PC-9 (cell line): ENCODE measurements at regions not wholly inside any gene's neighbourhood (a gene's known extent, or its start where the extent isn't known, plus 50 kb on each side); places are given as distances from the start of the nearest gene placed in this dataset.

Experiments
- BruUV-seq: library from RNA; stranded (reverse); fragments of 400-500 nt; replicated peaks from 2 replicates; lab custom pipeline; 2021; lab: Mats Ljungman, UMichigan
- CTCF ChIA-PET: fragments of 300-600 bp; sonication (Branson Sonifier 250); formaldehyde crosslinking; loops from one replicate; lab custom pipeline; 2022; ENCODE audit warnings: antibody characterized with exemption; lab: Charles Lee
- POLR2A ChIA-PET: fragments of 300-600 bp; sonication (Branson Sonifier 250); formaldehyde crosslinking; loops from one replicate; lab custom pipeline; 2022; ENCODE audit warnings: antibody characterized with exemption; ENCODE audit not compliant: unreplicated experiment; lab: Charles Lee
- DNase-seq, 2 experiments: peaks; one replicate each; pipeline versions ENCODE4 v3.0.0 to v3.0.0-alpha.2; 2015 to 2022; ENCODE audit warnings: mixed read lengths in 1 of 2
- H2AFZ ChIP-seq: fragments of 200-600 bp; sonication (generic); 2 replicates; pipeline ENCODE4 v1.8.1; 2017; ENCODE audit warnings: antibody characterized with exemption
- H3F3A ChIP-seq: fragments of 200-600 bp; sonication (generic); 2 replicates; pipeline ENCODE4 v1.8.1; 2017; ENCODE audit warnings: antibody characterized with exemption, mild to moderate bottlenecking, low read depth; ENCODE audit not compliant: insufficient read depth
- H3K27ac ChIP-seq: fragments of 200-600 bp; sonication (generic); 2 replicates; pipeline ENCODE4 v1.6.1; 2016; ENCODE audit warnings: mixed run types
- H3K27me3 ChIP-seq: fragments of 200-600 bp; sonication (generic); 2 replicates; pipeline ENCODE4 v1.6.1; 2016; ENCODE audit warnings: low read depth, mixed run types; ENCODE audit not compliant: insufficient read depth
- H3K36me3 ChIP-seq: fragments of 200-600 bp; sonication (generic); 2 replicates; pipeline ENCODE4 v1.6.1; 2016; ENCODE audit warnings: low read depth, mixed run types
- H3K4me1 ChIP-seq: fragments of 200-600 bp; sonication (generic); replicated peaks from 2 replicates; pipeline ENCODE4 v1.6.1; 2016; ENCODE audit warnings: mixed run types; ENCODE audit not compliant: insufficient read depth
- H3K4me2 ChIP-seq: fragments of 200-600 bp; sonication (generic); 2 replicates; pipeline ENCODE4 v1.6.1; 2017; ENCODE audit warnings: mixed run types
- H3K4me3 ChIP-seq: fragments of 200-600 bp; sonication (generic); 2 replicates; pipeline ENCODE4 v1.6.1; 2016; ENCODE audit warnings: mixed run types
- H3K79me2 ChIP-seq: fragments of 200-600 bp; sonication (generic); 2 replicates; pipeline ENCODE4 v1.6.1; 2017; ENCODE audit warnings: low read depth, mixed run types
- H3K9me2 ChIP-seq: fragments of 200-600 bp; sonication (generic); 2 replicates; pipeline ENCODE4 v1.8.1; 2017; ENCODE audit warnings: mild to moderate bottlenecking; ENCODE audit not compliant: insufficient read depth
- H3K9me3 ChIP-seq: fragments of 200-600 bp; sonication (generic); 2 replicates; pipeline ENCODE4 v1.8.1; 2016; ENCODE audit warnings: low read depth; ENCODE audit not compliant: insufficient read depth
- H4K20me1 ChIP-seq: fragments of 200-600 bp; sonication (generic); 2 replicates; pipeline ENCODE4 v1.8.1; 2017; ENCODE audit not compliant: insufficient read depth
- EZH2 ChIP-seq: fragments of 200-600 bp; sonication (generic); IDR thresholded peaks from 2 replicates; pipeline ENCODE4 v1.8.0; 2017; ENCODE audit warnings: antibody characterized with exemption, low read depth
- intact Hi-C: fragments of 100-400 bp; cut with micrococcal nuclease; formaldehyde crosslinking; loops from one replicate; pipeline ENCODE4 v1.10.0; 2022; ENCODE audit not compliant: unreplicated experiment
- TF ChIP-seq, protein P1 (sequence below): fragments of 200-600 bp; sonication (generic); conservative IDR thresholded peaks from 2 replicates; pipeline ENCODE4 v1.6.1; 2017; ENCODE audit warnings: mixed run types, antibody characterized with exemption, mild to moderate bottlenecking, moderate library complexity

DNA sequence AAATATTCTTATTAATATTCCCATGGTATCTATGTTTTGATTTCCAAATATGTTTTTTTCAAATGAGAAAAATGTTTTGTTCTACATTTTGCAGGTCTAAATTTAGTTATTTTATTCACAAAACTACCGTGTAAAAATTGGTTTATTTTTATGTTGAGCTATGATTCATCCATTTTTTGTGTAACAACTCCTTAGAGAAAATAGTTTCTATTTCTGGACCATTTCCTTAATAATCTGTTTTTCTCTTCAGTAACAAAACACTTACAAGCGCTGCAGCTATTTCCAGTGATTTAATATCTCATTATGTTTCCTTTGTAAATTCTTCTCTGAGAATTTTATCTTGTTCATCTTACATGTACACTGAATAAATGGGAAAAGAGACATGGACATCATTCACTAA is 550.7 kb upstream of the SLITRK5 start:
- H3K27me3 ChIP-seq: no peaks in the 10 kb centered on the region
- DNase-seq: no peak
- ChIA-PET CTCF (no interaction called here), POLR2A (no interaction called here)
- intact Hi-C loops: no loop called here
- H3K4me3 ChIP-seq: no peak overlapping the region
- no TSS peak for BruUV-seq
- H3K27ac ChIP-seq: no peak overlapping the region
- H2AFZ ChIP-seq: no peak overlapping the region
- no peak overlapping the region for H3K4me2 ChIP-seq
- H3K9me3 ChIP-seq: no peaks in the 10 kb centered on the region
- peaks cover 19% of the 10 kb centered on the region; the same call in 1 of the 2 replicates for H3K4me1 ChIP-seq
- TF ChIP-seq EZH2: no peak
- TF ChIP-seq, protein P1, sequence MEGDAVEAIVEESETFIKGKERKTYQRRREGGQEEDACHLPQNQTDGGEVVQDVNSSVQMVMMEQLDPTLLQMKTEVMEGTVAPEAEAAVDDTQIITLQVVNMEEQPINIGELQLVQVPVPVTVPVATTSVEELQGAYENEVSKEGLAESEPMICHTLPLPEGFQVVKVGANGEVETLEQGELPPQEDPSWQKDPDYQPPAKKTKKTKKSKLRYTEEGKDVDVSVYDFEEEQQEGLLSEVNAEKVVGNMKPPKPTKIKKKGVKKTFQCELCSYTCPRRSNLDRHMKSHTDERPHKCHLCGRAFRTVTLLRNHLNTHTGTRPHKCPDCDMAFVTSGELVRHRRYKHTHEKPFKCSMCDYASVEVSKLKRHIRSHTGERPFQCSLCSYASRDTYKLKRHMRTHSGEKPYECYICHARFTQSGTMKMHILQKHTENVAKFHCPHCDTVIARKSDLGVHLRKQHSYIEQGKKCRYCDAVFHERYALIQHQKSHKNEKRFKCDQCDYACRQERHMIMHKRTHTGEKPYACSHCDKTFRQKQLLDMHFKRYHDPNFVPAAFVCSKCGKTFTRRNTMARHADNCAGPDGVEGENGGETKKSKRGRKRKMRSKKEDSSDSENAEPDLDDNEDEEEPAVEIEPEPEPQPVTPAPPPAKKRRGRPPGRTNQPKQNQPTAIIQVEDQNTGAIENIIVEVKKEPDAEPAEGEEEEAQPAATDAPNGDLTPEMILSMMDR: no peak
- H3F3A ChIP-seq: peaks cover 7% of the 10 kb centered on the region
- H4K20me1 ChIP-seq: no peaks in the 10 kb centered on the region
- H3K9me2 ChIP-seq: no peaks in the 10 kb centered on the region
- H3K79me2 ChIP-seq: no peaks in the 10 kb centered on the region
- no peaks in the 10 kb centered on the region for H3K36me3 ChIP-seq

DNA sequence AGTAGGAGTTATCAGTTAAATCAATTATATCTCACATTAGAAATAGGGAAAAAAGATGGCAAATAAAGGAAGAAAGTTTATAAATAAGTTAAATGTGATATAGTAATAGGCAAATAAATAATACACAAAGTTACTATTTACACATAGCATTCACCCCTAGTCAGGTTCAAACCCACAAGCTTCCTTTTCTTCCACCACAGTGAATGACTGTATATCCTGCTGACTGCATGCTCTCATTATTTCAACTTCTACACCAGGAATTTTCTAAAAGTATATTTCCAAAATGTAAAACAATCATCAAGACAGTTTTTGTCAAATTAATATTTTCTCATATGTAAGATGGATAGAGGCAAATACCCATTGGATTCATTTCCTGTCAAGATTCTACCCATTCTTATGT is 548.6 kb upstream of the SLITRK5 start:
- Histone ChIP-seq H3K27me3 (no peaks in the 10 kb centered on the region), H3K4me1 (peaks cover 19% of the 10 kb centered on the region; the same call in 1 of the 2 replicates), H3K36me3 (no peaks in the 10 kb centered on the region), H3K4me2 (no peak overlapping the region), H3K27ac (no peak overlapping the region), H3F3A (peaks cover 7% of the 10 kb centered on the region), H3K79me2 (no peaks in the 10 kb centered on the region), H3K9me3 (no peaks in the 10 kb centered on the region), H4K20me1 (no peaks in the 10 kb centered on the region), H3K9me2 (no peaks in the 10 kb centered on the region), H2AFZ (no peak overlapping the region), H3K4me3 (no peak overlapping the region; the same call in 1 of the 2 replicates)
- TF ChIP-seq, protein P1: no peak
- no peak for TF ChIP-seq EZH2
- intact Hi-C loops: no loop called here
- ChIA-PET CTCF (no interaction called here), POLR2A (no interaction called here)
- BruUV-seq: no TSS peak
- no peak for DNase-seq

DNA sequence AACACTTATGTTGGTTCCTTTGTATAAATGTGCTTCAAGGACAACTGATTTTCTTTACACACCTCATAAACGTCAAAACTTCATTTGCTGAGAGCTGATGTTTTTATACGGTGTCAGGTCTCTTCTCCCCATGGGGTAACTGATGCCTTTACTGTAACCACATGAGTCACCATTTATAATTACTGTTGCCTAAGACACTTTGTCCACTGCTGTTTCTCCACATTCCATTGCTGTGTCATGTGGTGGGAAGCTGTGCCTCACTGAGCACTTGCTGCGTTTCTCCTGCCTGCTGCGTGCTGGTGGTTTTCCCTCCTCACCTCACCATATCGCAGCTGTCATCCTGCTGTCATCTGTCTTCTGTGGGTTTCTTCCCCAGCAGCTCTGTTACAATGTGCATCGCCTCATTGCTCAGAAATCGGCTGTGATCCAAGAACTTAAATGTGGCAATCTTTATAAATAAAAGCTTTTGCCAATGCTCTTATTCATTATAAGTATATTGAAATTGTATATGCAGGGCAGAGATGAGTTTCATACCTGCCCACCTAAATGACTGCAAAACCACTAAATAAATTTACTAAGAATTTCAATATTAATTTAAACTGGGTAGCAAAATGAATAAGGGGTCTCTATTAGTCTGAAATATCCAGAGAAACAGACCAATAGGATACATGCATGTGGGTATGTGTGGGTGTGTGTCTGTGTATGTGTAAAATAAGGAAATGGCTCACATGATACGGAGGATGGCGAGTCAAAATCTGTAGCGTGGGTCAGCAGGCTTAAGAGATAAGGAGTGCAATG is 547.0 kb upstream of the SLITRK5 start:
- TF ChIP-seq EZH2: no peak
- TF ChIP-seq, protein P1: no peak
- ChIA-PET POLR2A (no interaction called here), CTCF (interaction anchor here (0.7 kb wide), 1 partner anchor 849 kb away, joined by 3 read pairs; no protein-coding TSS in a partner anchor)
- intact Hi-C loops: no loop called here
- no peaks in the 10 kb centered on the region for H3K9me3 ChIP-seq
- no peaks in the 10 kb centered on the region for H3K36me3 ChIP-seq
- no peaks in the 10 kb centered on the region for H3K79me2 ChIP-seq
- no TSS peak for BruUV-seq
- H4K20me1 ChIP-seq: no peaks in the 10 kb centered on the region
- H3K4me1 ChIP-seq: peaks cover 19% of the 10 kb centered on the region; the same call in 1 of the 2 replicates
- peak overlapping the region; percentile 47; the same call in 1 of the 2 replicates for H3K4me2 ChIP-seq
- no peak overlapping the region for H3K4me3 ChIP-seq
- H3K9me2 ChIP-seq: no peaks in the 10 kb centered on the region
- H3K27me3 ChIP-seq: no peaks in the 10 kb centered on the region
- peaks cover 7% of the 10 kb centered on the region for H3F3A ChIP-seq
- no peak overlapping the region for H3K27ac ChIP-seq
- DNase-seq: peak; percentile 79 to 92
- H2AFZ ChIP-seq: no peak overlapping the region
